ENCODE measurements at regions not wholly inside any gene's neighbourhood (a gene's known extent, or its start where the extent isn't known, plus 50 kb on each side); places are given as distances from the start of the nearest gene placed in this dataset.

DNA sequence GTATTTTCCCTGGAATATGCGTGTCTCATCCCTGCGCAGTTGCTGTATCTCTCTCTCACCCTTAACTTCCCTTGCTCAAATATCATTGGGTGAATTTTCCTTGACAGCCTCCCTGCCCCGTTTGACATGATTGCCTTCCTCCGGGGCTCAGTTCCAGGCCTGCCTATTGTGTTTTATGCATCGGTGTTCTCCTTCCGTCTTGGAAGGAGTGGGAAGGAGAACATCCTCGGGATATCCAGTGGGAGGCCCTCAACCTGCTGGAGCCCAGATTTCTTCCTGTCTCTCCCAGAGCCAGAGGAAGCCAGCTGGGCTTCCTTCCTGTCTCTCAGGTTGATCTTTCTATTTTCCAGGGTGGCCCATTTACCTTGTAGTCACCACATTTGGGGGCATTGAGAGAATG is 434.7 kb upstream of the HS6ST1 start:
- DNase-seq, result no peak
- peaks cover 5% of the 10 kb centered on the region for H3K27me3 Mint-ChIP-seq
- no peak overlapping the region for H3K4me3 Mint-ChIP-seq
- H3K36me3 Mint-ChIP-seq (ENCODE audit: low read depth), result no peaks in the 10 kb centered on the region
- H3K27ac Mint-ChIP-seq, result no peak overlapping the region
- peaks cover 12% of the 10 kb centered on the region for H3K4me1 Mint-ChIP-seq (ENCODE audit: low read depth)
- no peaks in the 10 kb centered on the region for H3K9me3 Mint-ChIP-seq

DNA sequence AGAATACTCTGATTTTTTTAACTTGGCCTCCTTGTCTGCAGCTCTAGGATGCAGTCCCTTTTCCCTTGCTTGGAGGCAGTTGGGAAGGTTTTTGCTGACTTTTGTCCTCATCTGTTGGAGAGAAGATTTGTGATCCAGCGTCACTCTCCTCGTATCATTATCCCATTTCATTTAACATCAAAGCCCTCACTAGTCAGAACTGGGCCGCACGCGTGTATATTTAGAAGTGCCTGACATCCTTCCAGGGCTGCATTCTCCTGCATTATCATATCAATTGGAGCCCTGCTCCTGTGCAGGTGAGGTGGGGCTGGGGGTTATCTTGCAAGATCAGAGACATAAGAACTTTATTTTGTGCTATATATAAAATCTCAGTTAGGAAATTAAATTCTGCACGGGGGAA is 435.1 kb upstream of the HS6ST1 start:
- peaks cover 5% of the 10 kb centered on the region for H3K27me3 Mint-ChIP-seq
- H3K4me3 Mint-ChIP-seq, result no peak overlapping the region
- H3K27ac Mint-ChIP-seq, result no peak overlapping the region
- no peaks in the 10 kb centered on the region for H3K36me3 Mint-ChIP-seq (ENCODE audit: low read depth)
- peaks cover 12% of the 10 kb centered on the region for H3K4me1 Mint-ChIP-seq (ENCODE audit: low read depth)
- H3K9me3 Mint-ChIP-seq, result no peaks in the 10 kb centered on the region
- no peak for DNase-seq

GRCh38 chr2:128754246-128754724 is 435.6 kb upstream of the HS6ST1 start:
- Mint-ChIP-seq H3K4me3 (no peak overlapping the region), H3K27ac (no peak overlapping the region), H3K27me3 (peaks cover 5% of the 10 kb centered on the region), H3K36me3 (ENCODE audit: low read depth) (no peaks in the 10 kb centered on the region), H3K4me1 (ENCODE audit: low read depth) (peaks cover 12% of the 10 kb centered on the region), H3K9me3 (no peaks in the 10 kb centered on the region)
- DNase-seq, result no peak

DNA sequence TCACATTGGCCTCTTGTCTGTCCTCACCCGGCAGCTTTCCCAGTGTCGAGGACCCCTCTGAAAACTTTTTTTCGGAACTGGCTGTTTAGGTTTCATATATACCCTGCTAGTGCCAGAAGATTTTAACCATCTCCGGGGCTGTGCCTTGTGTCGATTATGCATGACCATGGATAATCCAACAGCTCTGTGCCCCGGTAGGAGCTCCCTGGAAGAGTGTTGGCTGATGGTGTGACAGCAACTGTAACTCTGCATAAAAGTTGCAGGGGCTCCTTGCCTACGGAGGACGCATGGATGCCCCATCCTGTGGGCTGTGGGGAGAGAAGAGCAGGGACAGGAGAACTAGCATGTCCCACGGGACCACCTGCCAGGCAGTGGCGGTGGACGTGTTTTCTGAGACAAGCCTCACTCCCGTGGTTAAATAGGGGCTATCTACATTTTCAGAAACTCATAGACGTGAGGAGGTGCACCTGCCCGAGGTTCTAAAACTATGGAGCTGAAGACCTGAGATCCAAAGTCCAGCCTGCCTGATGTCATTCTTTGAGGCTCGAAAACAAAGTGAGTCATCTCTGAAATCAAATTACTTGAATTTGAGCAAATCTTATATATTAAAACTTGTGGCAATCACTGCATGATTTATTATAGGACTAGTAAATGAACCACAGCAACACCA is 437.2 kb upstream of the HS6ST1 start:
- no peak for DNase-seq
- Mint-ChIP-seq H3K36me3 (ENCODE audit: low read depth) (no peaks in the 10 kb centered on the region), H3K27me3 (peaks cover 5% of the 10 kb centered on the region), H3K4me1 (ENCODE audit: low read depth) (peaks cover 12% of the 10 kb centered on the region), H3K9me3 (no peaks in the 10 kb centered on the region), H3K27ac (no peak overlapping the region), H3K4me3 (no peak overlapping the region)

GRCh38 chr2:128756365-128756717 is 437.7 kb upstream of the HS6ST1 start:
- H3K27me3 Mint-ChIP-seq, result peaks cover 5% of the 10 kb centered on the region
- no peak overlapping the region for H3K27ac Mint-ChIP-seq
- peaks cover 12% of the 10 kb centered on the region for H3K4me1 Mint-ChIP-seq (ENCODE audit: low read depth)
- DNase-seq, result no peak
- H3K36me3 Mint-ChIP-seq (ENCODE audit: low read depth), result no peaks in the 10 kb centered on the region
- no peak overlapping the region for H3K4me3 Mint-ChIP-seq
- H3K9me3 Mint-ChIP-seq, result no peaks in the 10 kb centered on the region

GRCh38 chr2:128765811-128766210 is 447.1 kb upstream of the HS6ST1 start:
- no peak for DNase-seq
- Mint-ChIP-seq H3K4me3 (no peak overlapping the region), H3K9me3 (peaks cover 10% of the 10 kb centered on the region), H3K4me1 (ENCODE audit: low read depth) (no peaks in the 10 kb centered on the region), H3K27ac (no peak overlapping the region), H3K36me3 (ENCODE audit: low read depth) (no peaks in the 10 kb centered on the region), H3K27me3 (no peaks in the 10 kb centered on the region)

GRCh38 chr2:128768041-128768440 is 449.4 kb upstream of the HS6ST1 start:
- no peak for DNase-seq
- no peak overlapping the region for H3K27ac Mint-ChIP-seq
- H3K4me3 Mint-ChIP-seq, result no peak overlapping the region
- peaks cover 5% of the 10 kb centered on the region for H3K9me3 Mint-ChIP-seq
- H3K27me3 Mint-ChIP-seq, result no peaks in the 10 kb centered on the region
- no peaks in the 10 kb centered on the region for H3K36me3 Mint-ChIP-seq (ENCODE audit: low read depth)
- H3K4me1 Mint-ChIP-seq (ENCODE audit: low read depth), result no peaks in the 10 kb centered on the region

DNA sequence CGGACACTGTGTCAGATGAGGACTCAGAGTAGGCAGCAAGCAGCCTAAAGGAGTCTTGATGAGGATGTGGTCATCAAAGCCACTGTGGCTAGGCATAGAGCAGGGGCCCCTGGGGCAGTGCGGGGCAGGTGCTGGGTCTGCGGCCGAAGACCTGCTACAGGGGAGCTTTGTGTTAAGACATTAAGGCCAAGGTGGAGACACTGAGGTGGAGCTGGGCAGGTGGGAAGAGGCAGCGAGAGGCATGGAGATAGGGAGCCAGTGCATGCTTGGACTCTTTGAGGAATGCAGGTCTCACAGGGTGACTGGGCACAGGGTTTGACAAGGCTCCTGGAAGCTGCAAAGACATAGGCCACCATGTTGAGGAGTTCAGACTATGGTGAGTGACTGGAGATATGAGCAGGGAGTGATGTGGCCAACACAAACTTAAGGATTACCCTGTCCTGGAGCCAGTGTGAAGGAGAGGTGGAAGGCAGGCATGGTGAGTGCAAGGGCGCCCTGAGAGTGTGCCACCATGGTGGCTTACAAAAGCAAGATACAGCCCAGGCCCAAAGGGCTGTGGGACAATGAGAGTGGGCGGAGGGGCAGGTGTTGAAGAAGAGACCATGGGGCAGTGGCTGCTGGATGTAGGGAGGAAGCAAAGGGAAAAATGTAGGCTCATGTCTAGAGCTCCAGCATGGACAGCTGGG is 450.9 kb upstream of the HS6ST1 start:
- Mint-ChIP-seq H3K36me3 (ENCODE audit: low read depth) (no peaks in the 10 kb centered on the region), H3K9me3 (no peaks in the 10 kb centered on the region), H3K4me3 (no peak overlapping the region), H3K4me1 (ENCODE audit: low read depth) (no peaks in the 10 kb centered on the region), H3K27ac (no peak overlapping the region), H3K27me3 (no peaks in the 10 kb centered on the region)
- DNase-seq, result no peak

- no peaks in the 10 kb centered on the region for H3K36me3 Mint-ChIP-seq (ENCODE audit: low read depth)
- H3K27me3 Mint-ChIP-seq, result no peaks in the 10 kb centered on the region
- DNase-seq, result no peak
- no peak overlapping the region for H3K4me3 Mint-ChIP-seq
- H3K9me3 Mint-ChIP-seq, result no peaks in the 10 kb centered on the region
- no peaks in the 10 kb centered on the region for H3K4me1 Mint-ChIP-seq (ENCODE audit: low read depth)
- no peak overlapping the region for H3K27ac Mint-ChIP-seq
Measured at GRCh38 chr2:128770143-128771085, 451.7 kb upstream of the HS6ST1 start.

GRCh38 chr2:128771401-128771800 is 452.7 kb upstream of the HS6ST1 start:
- Mint-ChIP-seq H3K36me3 (ENCODE audit: low read depth) (no peaks in the 10 kb centered on the region), H3K27ac (no peak overlapping the region), H3K4me3 (no peak overlapping the region), H3K9me3 (no peaks in the 10 kb centered on the region), H3K27me3 (no peaks in the 10 kb centered on the region), H3K4me1 (ENCODE audit: low read depth) (no peaks in the 10 kb centered on the region)
- no peak for DNase-seq

GRCh38 chr2:128772671-128773070 is 454.0 kb upstream of the HS6ST1 start:
- Mint-ChIP-seq H3K27ac (no peak overlapping the region), H3K9me3 (no peaks in the 10 kb centered on the region), H3K27me3 (no peaks in the 10 kb centered on the region), H3K4me1 (ENCODE audit: low read depth) (no peaks in the 10 kb centered on the region), H3K36me3 (ENCODE audit: low read depth) (no peaks in the 10 kb centered on the region), H3K4me3 (no peak overlapping the region)
- no peak for DNase-seq

- Mint-ChIP-seq H3K27ac (no peak overlapping the region), H3K9me3 (no peaks in the 10 kb centered on the region), H3K27me3 (no peaks in the 10 kb centered on the region), H3K4me3 (no peak overlapping the region), H3K4me1 (ENCODE audit: low read depth) (no peaks in the 10 kb centered on the region), H3K36me3 (ENCODE audit: low read depth) (no peaks in the 10 kb centered on the region)
- DNase-seq, result no peak
Measured at GRCh38 chr2:128773641-128774319, 455.1 kb upstream of the HS6ST1 start.

DNA sequence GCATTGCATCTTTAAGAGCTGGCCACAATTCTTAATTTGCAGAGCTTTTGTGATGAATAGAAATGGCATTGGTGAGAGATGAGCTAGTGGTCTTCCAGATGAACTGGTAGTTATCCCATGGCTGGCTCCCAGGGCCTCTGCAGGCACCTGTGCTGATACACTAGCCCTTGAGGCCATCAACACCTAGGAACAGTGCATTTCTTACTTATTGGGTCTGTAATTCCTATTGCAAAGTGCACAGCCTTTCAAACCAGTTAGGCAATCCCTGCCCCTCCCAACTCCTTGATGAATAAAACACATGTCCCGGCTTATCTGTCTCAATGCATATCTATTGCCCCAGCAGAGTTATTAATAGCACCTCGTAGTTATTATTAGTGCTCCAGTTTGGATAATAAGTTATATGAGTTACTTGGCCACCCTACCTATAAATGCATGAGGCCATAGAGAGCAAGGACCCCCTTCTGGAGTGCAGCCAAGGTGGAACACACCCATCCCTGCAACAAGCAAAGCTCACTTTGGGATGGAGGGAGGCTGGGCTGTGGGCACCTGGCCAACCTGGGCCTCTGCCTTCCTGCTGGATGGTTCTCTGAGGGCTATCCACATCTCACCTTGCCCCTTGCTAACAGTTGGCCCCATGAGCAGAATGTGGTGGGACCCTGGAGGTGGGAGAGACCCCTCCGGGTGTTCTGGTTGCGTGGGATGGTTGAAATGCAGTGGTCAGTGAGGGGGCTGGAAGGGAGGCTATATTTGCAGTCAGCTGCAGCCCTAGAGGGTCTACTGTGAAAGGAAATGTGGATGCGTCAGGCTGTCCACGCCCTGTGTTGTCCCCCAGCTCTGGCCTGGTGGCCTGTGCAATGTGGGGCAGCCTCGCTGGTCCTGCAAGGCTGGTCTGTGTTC is 455.9 kb upstream of the HS6ST1 start:
- Mint-ChIP-seq H3K36me3 (ENCODE audit: low read depth) (no peaks in the 10 kb centered on the region), H3K27ac (no peak overlapping the region), H3K4me3 (no peak overlapping the region), H3K4me1 (ENCODE audit: low read depth) (no peaks in the 10 kb centered on the region), H3K27me3 (no peaks in the 10 kb centered on the region), H3K9me3 (no peaks in the 10 kb centered on the region)
- DNase-seq, result no peak
